GM19238 (cell line): ENCODE measurements at regions not wholly inside any gene's neighbourhood (a gene's known extent, or its start where the extent isn't known, plus 50 kb on each side); places are given as distances from the start of the nearest gene placed in this dataset.
"Not testable (repeated sequence)": the region's sequence is repeated elsewhere in the genome, so short reads cannot be mapped to it uniquely, and the experiment has no call there.

Experiments used
- DNase-seq: peaks from one replicate; pipeline ENCODE4 v3.0.0; 2011; ENCODE audit warnings: low spot score; ENCODE audit not compliant: insufficient read length

GRCh38 chr1:83043244-83043643, 955.7 kb downstream of the TTLL7 start:
- DNase-seq: no peak

- DNase-seq: not testable (repeated sequence)
Measured at GRCh38 chr1:83039091-83039490, 959.8 kb downstream of the TTLL7 start.

- DNase-seq: no peak
Measured at GRCh38 chr1:83034851-83035250, 964.1 kb downstream of the TTLL7 start.

- DNase-seq: no peak
Measured at GRCh38 chr1:83033682-83034081, 965.2 kb downstream of the TTLL7 start.

DNA sequence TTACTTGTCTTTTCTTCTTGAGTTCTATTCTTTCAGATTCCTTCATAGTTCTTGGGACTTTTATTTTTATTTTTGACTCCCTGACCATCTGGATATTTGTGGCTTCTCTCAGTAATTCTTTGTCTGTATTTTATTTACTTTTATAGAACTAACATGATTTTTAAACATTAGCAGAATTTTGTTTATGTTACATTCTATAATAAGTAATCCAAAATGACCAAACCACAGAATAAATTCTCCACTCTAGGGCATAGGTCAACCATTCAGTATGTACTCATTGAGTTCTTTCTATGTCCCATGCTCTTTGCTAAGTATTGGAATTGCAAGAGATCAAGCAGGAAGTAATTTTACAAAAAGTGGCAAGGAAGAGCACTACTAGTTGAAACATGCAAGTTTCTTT, 969.0 kb downstream of the TTLL7 start:
- DNase-seq: no peak

DNA sequence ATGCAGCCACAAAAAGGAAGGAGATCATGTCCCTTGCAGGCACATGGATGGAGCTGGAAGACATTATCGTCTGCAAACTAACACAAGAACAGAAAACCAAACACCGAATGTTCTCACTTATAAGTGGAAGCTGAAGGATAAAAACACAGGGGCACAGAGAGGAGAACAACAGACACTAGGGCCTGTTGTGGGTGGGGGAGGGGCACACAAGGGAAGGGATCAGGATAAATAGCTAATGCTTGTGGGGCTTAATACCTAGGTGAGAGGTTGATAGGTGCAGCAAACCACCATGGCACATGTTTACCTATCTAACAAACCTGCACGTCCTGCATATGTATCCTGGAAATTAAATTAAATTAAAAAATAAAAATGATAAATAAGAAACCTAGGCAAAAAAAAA, 969.9 kb downstream of the TTLL7 start:
- DNase-seq: no peak

- no peak for DNase-seq
Measured at GRCh38 chr1:83028467-83028866, 970.5 kb downstream of the TTLL7 start.

- DNase-seq: no peak
Measured at GRCh38 chr1:83027511-83027910, 971.4 kb downstream of the TTLL7 start.

DNA sequence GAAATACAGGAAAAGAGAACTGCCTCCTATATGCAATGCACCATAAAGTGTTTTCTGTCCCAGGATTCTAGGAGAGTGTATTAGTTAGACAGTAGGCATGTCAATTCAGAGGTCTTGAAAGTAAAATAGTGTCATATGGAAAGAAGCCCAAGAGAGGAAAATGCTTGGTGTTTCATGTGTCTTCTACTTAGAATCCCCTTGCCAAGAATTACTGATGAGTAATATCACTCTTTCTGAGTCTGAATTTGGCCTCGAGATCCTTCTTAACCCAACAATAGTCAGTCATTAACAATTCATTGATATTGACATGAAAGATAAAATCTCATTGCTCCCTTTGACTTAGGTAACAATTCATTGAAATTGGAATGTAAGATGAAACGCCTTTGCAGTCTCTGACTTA, 972.2 kb downstream of the TTLL7 start:
- no peak for DNase-seq

- no peak for DNase-seq
Measured at GRCh38 chr1:83024251-83024767, 974.6 kb downstream of the TTLL7 start.

GRCh38 chr1:83023212-83023611, 975.7 kb downstream of the TTLL7 start:
- no peak for DNase-seq

DNA sequence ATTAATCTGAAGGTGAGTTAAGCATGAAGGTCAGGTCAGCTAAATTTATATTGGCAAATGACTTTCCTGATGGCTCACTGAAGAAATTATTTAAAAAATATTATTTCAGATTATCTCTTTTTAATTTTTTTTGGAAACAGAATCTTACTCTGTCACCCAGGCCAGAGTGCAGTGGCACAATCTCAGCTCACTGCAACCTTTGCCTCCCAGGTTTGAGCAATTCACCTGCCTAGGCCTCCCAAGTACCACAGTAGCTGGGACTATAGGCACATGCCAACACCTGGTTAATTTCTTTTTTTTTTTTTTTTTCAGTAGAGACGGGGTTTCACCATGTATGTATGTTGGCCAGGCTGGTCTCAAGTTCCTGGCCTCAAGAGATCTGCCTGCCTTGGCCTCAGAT, 976.7 kb downstream of the TTLL7 start:
- DNase-seq: no peak

DNA sequence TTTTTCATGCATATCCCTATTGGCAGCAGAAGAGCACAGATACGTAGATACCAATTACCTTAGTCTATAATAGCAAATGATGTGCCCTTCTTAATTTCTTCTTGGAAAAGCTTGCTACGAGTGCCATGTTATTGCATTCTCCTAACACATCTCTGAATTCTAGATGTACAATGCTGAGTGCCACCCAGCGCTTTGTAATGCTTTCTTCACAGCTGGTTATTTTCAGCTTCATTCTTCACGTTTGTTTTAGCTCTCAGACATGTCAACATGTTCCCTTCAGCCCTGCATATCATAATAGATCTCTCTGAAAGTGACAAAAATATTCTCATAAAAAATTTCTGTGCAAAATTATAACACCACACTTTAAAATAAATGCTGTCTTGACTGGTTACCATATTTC, 981.2 kb downstream of the TTLL7 start:
- DNase-seq: no peak

GRCh38 chr1:83017276-83017675, 981.7 kb downstream of the TTLL7 start:
- DNase-seq: no peak

DNA sequence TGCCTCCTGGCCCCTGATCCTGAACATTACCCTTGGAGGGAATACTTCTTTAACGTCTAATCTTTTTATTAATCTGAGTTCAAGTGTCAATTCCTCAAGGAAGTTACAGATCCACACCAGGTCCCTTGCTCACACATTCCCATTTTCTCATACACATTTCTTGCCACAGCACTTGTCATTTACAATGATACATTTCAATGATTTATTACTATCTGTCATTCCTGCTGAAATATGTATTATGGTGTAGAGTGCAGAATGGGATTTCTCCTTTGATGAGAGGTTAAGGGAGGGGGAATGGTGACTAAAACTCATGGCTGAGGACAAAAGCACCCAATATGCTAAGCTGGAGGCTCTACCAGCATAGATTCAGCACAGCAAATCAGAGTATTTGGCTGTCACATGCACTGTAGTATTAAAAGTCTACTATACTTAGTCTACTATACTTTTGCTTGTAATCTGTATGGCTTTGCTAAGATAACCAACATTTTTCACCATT, 982.5 kb downstream of the TTLL7 start:
- DNase-seq: no peak

DNA sequence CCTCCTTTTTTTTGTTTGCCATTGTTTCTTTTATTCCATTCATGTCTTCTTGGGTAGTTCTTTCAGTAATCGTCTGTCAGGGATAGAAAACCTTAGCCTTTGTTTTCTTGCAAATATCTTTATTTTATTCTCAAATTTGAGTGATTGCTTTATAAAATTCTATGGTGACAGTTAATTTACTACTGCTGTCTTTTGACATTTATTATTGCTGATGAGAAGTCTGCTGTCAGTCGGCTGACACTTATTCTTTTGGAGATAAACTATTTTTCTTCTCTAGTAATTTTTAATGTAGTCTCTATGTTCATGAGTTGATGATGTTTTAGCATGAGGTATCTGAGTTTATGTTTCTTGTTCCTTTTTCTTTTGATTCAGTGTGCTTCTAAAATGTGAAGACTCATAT, 983.8 kb downstream of the TTLL7 start:
- DNase-seq: no peak

GRCh38 chr1:83012950-83013349, 986.0 kb downstream of the TTLL7 start:
- no peak for DNase-seq

GRCh38 chr1:83011265-83011664, 987.7 kb downstream of the TTLL7 start:
- no peak for DNase-seq

DNA sequence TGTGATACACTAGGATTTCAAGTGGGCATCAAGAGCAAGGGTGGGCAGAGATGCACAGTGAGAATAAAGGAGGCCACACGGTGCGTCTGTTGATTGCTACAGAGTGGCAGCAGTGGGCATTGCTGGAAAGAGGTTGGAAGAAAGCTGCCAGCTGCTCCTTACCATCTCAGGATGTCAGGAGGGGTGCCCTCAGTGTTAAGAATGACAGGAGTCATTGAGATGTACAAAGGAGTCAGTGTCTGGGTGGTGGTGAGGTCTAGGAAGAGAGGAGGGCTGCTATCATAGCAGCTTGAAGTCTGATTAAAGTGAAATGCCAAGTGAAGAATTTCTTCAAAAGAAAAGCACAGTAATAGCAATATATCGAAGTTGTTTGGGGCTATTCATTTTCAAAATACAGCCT, 992.7 kb downstream of the TTLL7 start:
- DNase-seq: no peak

- DNase-seq: no peak
Measured at GRCh38 chr1:83000286-83000685, 998.6 kb downstream of the TTLL7 start.

GRCh38 chr1:82995951-82996350, 1003.0 kb downstream of the TTLL7 start:
- DNase-seq: no peak

DNA sequence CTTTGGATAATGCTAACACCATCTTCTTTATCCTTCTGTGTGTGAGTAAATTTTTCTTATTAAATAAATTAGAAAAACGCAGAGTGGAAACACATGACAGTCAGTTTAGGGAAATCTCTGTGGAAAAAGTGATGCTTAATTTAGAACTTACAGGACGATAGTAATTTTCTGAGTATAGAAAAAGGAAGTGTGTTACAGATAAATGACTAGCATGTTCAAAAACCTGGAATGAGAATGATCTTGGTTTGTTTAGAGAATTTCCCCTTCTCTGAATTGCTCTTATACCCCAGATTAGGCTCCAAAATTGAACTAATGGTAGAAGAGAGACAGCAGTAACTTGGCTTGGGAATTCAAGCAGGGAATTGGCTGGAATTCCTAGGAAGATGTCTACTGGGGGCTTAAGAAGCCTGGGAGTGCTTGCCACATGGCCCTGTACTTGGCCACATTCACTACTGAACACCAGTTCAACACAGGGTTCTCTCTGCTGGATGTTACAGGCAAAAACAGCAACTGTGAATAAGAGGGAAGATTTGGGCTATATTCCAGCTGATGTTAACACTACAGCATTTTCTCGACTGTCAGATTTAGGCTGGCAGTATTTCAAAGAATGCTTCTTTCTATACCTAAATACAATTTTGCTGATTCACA, 1004.2 kb downstream of the TTLL7 start:
- DNase-seq: no peak

- DNase-seq: no peak
Measured at GRCh38 chr1:82991569-82991968, 1007.4 kb downstream of the TTLL7 start.
